Neural progenitor cell (in vitro differentiated cells): ENCODE measurements at regions not wholly inside any gene's neighbourhood (a gene's known extent, or its start where the extent isn't known, plus 50 kb on each side); places are given as distances from the start of the nearest gene placed in this dataset.

ENCODE experiments used
- CTCF ChIP-seq: fragments of 200-600 bp; sonication (generic); IDR thresholded peaks from 2 replicates; pipeline ENCODE4 v1.5.1; 2017; ENCODE audit warnings: antibody characterized with exemption, mild to moderate bottlenecking
- EZH2phosphoT487 ChIP-seq: fragments of 200-600 bp; sonication (generic); IDR thresholded peaks from 2 replicates; pipeline ENCODE4 v1.6.1; 2017; ENCODE audit warnings: antibody characterized with exemption

- TF ChIP-seq CTCF (no peak), EZH2phosphoT487 (no peak)
These were observed 124.9 kb upstream of the CTTNBP2 start for GRCh38 chr7:117997862-117998825.
